ENCODE measurements at regions not wholly inside any gene's neighbourhood (a gene's known extent, or its start where the extent isn't known, plus 50 kb on each side); places are given as distances from the start of the nearest gene placed in this dataset.
A peak's percentile ranks its signal among the peaks of the same experiment; 100 is the strongest.

- Histone ChIP-seq H3K27me3 (no peaks in the 10 kb centered on the region), H3K27ac (no peak overlapping the region), H3K4me3 (no peak overlapping the region), H3K4me1 (no peaks in the 10 kb centered on the region), H3K9ac (ENCODE audit: low read depth in 2 of 2, low read length in 2 of 2) (no peak overlapping the region), H3K36me3 (no peaks in the 10 kb centered on the region), H3K9me3 (no peaks in the 10 kb centered on the region)
- no peak for DNase-seq
- TF ChIP-seq, protein P1, sequence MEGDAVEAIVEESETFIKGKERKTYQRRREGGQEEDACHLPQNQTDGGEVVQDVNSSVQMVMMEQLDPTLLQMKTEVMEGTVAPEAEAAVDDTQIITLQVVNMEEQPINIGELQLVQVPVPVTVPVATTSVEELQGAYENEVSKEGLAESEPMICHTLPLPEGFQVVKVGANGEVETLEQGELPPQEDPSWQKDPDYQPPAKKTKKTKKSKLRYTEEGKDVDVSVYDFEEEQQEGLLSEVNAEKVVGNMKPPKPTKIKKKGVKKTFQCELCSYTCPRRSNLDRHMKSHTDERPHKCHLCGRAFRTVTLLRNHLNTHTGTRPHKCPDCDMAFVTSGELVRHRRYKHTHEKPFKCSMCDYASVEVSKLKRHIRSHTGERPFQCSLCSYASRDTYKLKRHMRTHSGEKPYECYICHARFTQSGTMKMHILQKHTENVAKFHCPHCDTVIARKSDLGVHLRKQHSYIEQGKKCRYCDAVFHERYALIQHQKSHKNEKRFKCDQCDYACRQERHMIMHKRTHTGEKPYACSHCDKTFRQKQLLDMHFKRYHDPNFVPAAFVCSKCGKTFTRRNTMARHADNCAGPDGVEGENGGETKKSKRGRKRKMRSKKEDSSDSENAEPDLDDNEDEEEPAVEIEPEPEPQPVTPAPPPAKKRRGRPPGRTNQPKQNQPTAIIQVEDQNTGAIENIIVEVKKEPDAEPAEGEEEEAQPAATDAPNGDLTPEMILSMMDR (IDR thresholded peaks at IDR 0.05), result no peak
- intact Hi-C loops (cut with DNase I), result no loop called here
Observed at GRCh38 chr21:15650735-15651134, 79.0 kb upstream of the USP25 start.

- H3K4me3 ChIP-seq, result no peak overlapping the region
- TF ChIP-seq, protein P1 (IDR thresholded peaks at IDR 0.05), result no peak
- H3K27me3 ChIP-seq, result no peaks in the 10 kb centered on the region
- no peak for DNase-seq
- intact Hi-C loops (cut with DNase I), result no loop called here
- H3K27ac ChIP-seq, result no peak overlapping the region
- no peaks in the 10 kb centered on the region for H3K9me3 ChIP-seq
- H3K36me3 ChIP-seq, result no peaks in the 10 kb centered on the region
- no peak overlapping the region for H3K9ac ChIP-seq (ENCODE audit: low read depth in 2 of 2, low read length in 2 of 2)
- H3K4me1 ChIP-seq, result no peaks in the 10 kb centered on the region
Observed at GRCh38 chr21:15651172-15651571, 78.6 kb upstream of the USP25 start.

- Histone ChIP-seq H3K9me3 (no peaks in the 10 kb centered on the region), H3K27me3 (no peaks in the 10 kb centered on the region), H3K9ac (ENCODE audit: low read depth in 2 of 2, low read length in 2 of 2) (no peak overlapping the region), H3K4me3 (no peak overlapping the region), H3K27ac (no peak overlapping the region), H3K36me3 (no peaks in the 10 kb centered on the region), H3K4me1 (no peaks in the 10 kb centered on the region)
- DNase-seq, result no peak
- intact Hi-C loops (cut with DNase I), result no loop called here
- TF ChIP-seq, protein P1 (IDR thresholded peaks at IDR 0.05), result no peak
Observed at GRCh38 chr21:15653710-15654109, 76.1 kb upstream of the USP25 start.

GRCh38 chr21:15654171-15654570, 75.6 kb upstream of the USP25 start:
- TF ChIP-seq, protein P1 (IDR thresholded peaks at IDR 0.05), result no peak
- no peaks in the 10 kb centered on the region for H3K36me3 ChIP-seq
- H3K27me3 ChIP-seq, result no peaks in the 10 kb centered on the region
- H3K9ac ChIP-seq (ENCODE audit: low read depth in 2 of 2, low read length in 2 of 2), result no peak overlapping the region
- H3K27ac ChIP-seq, result no peak overlapping the region
- H3K4me1 ChIP-seq, result no peaks in the 10 kb centered on the region
- intact Hi-C loops (cut with DNase I), result no loop called here
- H3K4me3 ChIP-seq, result no peak overlapping the region
- no peaks in the 10 kb centered on the region for H3K9me3 ChIP-seq
- no peak for DNase-seq

- Histone ChIP-seq H3K36me3 (no peaks in the 10 kb centered on the region), H3K9ac (ENCODE audit: low read depth in 2 of 2, low read length in 2 of 2) (peak overlapping the region in 1 of 2 donors; percentile 16), H3K27me3 (no peaks in the 10 kb centered on the region), H3K4me3 (no peak overlapping the region), H3K27ac (peak overlapping the region; percentile 42), H3K9me3 (no peaks in the 10 kb centered on the region), H3K4me1 (no peaks in the 10 kb centered on the region)
- peak; percentile 80 for DNase-seq
- TF ChIP-seq, protein P1 (IDR thresholded peaks at IDR 0.05), result no peak
- intact Hi-C loops (cut with DNase I), result no loop called here
Observed at GRCh38 chr21:15659753-15660422, 69.9 kb upstream of the USP25 start.

All from colonic mucosa (tissue), 4 donors.